GM18499 (cell line): ENCODE measurements at regions not wholly inside any gene's neighbourhood (a gene's known extent, or its start where the extent isn't known, plus 50 kb on each side); places are given as distances from the start of the nearest gene placed in this dataset.
A peak's percentile ranks its signal among the peaks of the same experiment; 100 is the strongest.

Experiments used
- ATAC-seq: cut with Tn5 transposase; IDR thresholded peaks from one replicate; pipeline ENCODE4 v1.9.1; 2021; ENCODE audit warnings: moderate number of reproducible peaks; ENCODE audit not compliant: insufficient read depth, unreplicated experiment

GRCh38 chr15:46296797-46297196 lies 662.0 kb downstream of the SQOR start:
- no peak for ATAC-seq

- ATAC-seq: peak; percentile 67
Measured at GRCh38 chr15:46297766-46298165, 662.9 kb downstream of the SQOR start.

- no peak for ATAC-seq
Measured at GRCh38 chr15:46300716-46301115, 665.9 kb downstream of the SQOR start.

GRCh38 chr15:46301291-46301690 lies 666.5 kb downstream of the SQOR start:
- no peak for ATAC-seq

- no peak for ATAC-seq
Measured at GRCh38 chr15:46301826-46302225, 667.0 kb downstream of the SQOR start.

GRCh38 chr15:46304321-46304720 lies 669.5 kb downstream of the SQOR start:
- no peak for ATAC-seq

GRCh38 chr15:46307746-46308145 lies 672.9 kb downstream of the SQOR start:
- no peak for ATAC-seq

GRCh38 chr15:46309914-46310313 lies 675.1 kb downstream of the SQOR start:
- no peak for ATAC-seq

GRCh38 chr15:46312133-46312740 lies 677.4 kb downstream of the SQOR start:
- peak; percentile 89 for ATAC-seq

- ATAC-seq: no peak
Measured at GRCh38 chr15:46315434-46315833, 680.6 kb downstream of the SQOR start.

- no peak for ATAC-seq
Measured at GRCh38 chr15:46316024-46316423, 681.2 kb downstream of the SQOR start.

GRCh38 chr15:46317029-46317428 lies 682.2 kb downstream of the SQOR start:
- ATAC-seq: no peak

GRCh38 chr15:46322753-46323152 lies 687.9 kb downstream of the SQOR start:
- no peak for ATAC-seq

GRCh38 chr15:46326173-46326572 lies 691.3 kb downstream of the SQOR start:
- ATAC-seq: no peak

- no peak for ATAC-seq
Measured at GRCh38 chr15:46328821-46329220, 694.0 kb downstream of the SQOR start.

GRCh38 chr15:46329876-46330275 lies 695.0 kb downstream of the SQOR start:
- no peak for ATAC-seq

GRCh38 chr15:46331546-46331945 lies 696.7 kb downstream of the SQOR start:
- no peak for ATAC-seq

- ATAC-seq: no peak
Measured at GRCh38 chr15:46343196-46343935, 708.5 kb downstream of the SQOR start.

GRCh38 chr15:46344115-46344724 lies 709.4 kb downstream of the SQOR start:
- ATAC-seq: no peak

GRCh38 chr15:46344915-46345314 lies 710.1 kb downstream of the SQOR start:
- no peak for ATAC-seq

GRCh38 chr15:46354443-46354842 lies 719.6 kb downstream of the SQOR start:
- no peak for ATAC-seq

- ATAC-seq: no peak
Measured at GRCh38 chr15:46365572-46365971, 730.7 kb downstream of the SQOR start.
